ENCODE measurements at regions not wholly inside any gene's neighbourhood (a gene's known extent, or its start where the extent isn't known, plus 50 kb on each side); places are given as distances from the start of the nearest gene placed in this dataset.
"Not testable (repeated sequence)": the region's sequence is repeated elsewhere in the genome, so short reads cannot be mapped to it uniquely, and the experiment has no call there.

DNA sequence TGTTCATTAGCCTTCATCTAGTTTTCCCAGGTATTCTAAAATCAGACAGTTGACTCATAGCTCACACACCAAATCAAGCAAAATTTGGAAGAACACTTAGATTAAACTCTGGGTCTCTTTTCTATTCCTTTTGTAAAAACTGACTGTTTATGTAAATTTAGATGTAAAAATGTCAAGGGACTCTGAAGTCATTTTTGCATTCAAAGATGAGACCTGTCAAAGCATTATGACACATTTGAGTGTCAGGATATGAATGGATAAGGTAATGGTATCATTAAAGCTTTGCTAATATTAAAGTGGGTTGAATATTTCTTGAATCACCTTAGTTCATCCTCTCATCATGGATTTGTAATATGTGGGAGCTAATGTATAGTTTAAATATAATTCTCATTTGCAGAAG lies 348.1 kb upstream of the NRXN1 start:
- DNase-seq = no peak

DNA sequence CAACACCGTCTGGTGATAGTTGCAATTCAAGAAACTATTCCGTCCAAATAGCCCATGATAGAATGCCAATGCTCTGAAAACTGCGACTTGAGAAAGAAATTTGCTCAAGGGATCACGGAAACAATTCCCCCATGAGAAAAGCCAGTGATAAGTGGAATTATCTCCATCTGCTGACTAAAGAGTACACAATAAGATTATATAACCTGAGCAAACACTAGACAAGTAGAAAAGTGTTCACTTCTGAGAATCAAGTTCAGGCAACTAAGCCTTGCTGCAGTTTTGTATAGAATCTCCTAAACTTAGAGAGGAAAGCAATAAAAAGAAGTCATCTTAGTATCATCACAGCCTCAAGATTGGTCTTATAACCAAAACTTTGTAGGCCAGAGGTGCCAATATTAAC lies 336.3 kb upstream of the NRXN1 start:
- DNase-seq = no peak

DNA sequence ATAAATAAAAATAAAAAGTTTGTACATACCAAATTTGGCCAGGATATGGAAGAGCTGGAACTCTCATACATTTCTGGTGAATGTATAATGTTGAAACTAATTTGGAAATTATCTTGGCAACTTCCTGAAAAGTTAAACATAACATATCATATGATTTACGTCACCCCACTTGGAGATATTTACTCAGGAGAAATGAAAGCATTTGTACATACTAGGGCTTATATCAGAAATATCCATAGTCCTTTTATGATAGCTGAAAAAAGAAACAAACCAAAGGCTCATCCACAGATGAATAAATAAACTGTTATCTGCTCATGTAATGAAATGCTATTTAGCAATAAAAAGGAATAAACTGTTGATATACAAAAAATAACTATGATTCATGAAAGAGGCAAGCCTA lies 318.2 kb upstream of the NRXN1 start:
- no peak for DNase-seq

DNA sequence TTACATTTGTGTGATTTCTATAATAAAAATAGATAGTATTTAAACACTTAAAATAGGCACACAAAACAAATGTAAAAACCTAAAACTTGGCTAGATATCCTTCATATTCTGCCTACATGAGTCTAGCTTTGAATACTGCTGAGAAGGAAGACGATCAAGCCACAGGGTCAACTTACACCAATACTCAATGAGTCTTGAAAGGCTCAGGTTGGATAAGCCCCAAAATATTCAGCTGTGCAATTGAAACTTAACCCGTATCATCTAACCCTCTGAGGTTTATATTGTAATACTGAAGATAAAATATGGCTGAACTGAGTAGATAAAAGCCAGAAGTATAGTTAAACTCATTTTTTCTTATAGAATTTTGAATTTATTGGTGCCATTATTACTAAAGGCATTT lies 313.0 kb upstream of the NRXN1 start:
- no peak for DNase-seq

DNA sequence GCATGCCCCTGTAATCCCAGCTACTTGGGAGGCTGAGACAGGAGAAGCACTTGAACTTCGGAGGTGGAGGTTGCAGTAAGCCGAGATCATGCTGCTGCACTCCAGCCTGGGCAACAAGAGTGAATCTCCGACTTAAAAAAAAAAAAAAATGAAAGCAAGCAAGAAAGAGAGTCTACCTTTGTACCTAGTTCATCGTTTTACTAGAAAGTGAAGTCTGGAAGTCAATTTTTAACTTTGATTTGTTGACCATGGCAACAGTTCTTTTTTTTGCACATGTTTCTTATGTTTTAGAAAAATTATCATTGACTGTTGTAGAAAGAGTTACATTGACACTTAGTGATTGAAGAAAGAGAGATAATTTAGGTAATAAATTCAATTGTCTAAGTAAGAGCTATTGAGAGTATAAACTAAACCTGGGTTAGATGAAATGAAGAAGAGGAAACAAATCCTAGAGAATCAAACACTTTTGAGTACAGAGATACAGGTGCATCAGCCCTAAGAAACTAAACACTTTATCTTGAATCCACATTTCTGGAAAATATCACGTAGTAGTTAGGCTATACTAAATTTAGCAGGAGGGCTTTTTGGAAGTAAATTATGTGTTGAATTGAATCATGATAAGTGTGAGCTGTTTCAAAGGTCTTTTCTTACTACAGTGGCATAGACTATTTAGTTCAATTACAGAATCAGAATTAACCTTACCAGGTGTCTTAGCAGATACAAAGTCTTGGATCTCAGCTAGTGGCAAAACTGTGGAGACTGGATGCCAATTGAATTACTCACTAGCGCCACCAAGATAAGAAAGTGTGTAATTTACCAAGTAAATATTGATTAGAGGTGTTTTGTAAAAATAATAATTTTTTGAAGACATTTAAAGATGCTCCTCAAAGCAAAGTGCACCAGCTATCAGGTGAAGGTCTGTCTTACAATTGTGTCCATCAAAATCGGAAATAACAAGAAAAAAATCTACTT lies 303.4 kb upstream of the NRXN1 start:
- DNase-seq = no peak

DNA sequence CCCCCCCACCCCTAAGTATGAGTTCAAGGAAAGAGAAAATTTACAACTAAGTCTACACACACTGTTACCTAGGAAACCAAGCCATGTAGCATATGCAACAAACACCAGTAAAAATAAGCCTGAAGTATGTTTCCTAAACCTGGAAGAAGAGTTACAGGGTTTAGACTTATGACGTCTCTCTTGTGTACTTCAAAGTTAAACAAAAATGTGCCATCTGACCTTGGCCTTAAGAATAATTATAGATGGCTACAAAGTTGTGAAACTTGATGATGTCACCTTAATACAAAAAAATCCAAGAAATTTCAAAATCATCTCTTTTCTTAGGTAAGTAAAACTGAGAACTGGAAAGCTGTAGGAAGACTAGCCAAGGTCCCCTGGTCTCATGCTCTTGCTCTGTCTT lies 297.6 kb upstream of the NRXN1 start:
- DNase-seq = no peak

DNA sequence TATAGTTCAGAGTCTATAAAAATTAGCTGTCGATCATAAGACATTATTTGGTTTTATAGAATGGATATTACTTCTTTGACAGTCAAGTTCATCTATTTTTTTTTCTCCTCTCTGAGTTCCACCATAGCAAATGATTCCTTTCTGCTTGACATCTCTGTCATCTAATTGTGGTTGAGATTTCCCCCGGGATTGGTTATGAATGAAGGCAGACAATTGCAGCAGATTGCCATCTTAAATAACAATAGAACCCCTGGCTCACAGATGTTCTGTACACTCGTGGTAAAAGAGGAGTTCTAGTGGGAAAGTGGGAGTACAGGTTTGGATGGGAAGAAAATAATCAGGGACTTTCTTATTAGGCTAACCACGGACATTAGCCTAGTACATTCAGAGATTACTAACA lies 292.1 kb upstream of the NRXN1 start:
- DNase-seq = no peak

DNA sequence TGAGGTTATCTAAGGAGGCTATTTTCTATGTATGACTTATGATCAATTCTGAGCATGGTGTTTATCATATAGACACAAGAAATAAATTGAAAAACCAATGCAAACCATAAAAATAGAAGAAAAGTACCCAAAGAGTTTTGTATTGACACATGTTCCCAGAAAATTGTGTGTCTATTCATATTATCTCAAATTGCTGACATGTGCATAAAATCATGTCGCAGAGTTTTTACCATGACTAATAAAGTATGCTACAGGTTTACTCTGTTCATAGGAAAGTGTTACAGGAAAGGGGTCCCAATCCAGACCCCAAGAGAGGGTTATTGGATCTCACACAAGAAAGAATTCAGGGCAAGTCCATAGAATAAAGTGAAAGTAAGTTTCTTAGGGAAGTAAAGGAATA lies 290.7 kb upstream of the NRXN1 start:
- no peak for DNase-seq

DNA sequence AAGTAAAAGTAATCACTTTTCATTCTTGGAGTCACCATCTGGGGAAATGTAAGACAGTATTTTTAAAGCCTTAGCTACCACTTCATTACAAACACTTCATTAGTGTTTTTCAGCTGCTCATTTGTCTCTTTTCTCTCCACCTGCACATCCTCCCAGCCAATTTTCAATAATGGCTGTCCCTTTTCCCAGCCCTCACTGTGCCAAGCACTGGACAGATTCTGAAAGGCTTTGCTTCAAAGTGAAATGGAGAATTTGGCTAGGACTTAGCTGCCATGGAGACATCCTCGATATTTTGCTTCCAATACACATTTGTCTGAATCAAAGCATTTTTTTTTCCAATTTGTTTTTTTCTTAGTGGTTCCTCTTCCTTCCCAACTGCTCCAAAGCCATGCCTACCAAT lies 272.4 kb upstream of the NRXN1 start:
- DNase-seq = no peak

DNA sequence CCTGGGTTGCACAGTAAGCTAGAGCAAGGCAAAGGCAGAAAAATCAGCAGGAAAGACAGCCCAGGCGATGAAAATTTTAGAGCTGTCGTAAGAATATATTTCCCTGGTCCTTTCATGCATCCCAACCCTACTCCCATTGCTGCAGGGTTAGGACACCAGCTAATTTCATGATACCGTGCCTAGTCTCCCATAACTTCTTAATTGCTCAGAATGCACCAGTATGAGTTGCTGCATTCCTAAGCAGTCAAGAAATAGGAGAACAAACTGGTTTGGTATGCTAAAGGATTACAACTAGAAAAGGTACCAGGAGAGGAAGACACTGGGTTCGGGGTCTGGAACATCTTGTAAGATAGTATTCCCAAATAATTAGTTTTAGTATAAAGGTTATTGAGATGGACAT lies 269.4 kb upstream of the NRXN1 start:
- no peak for DNase-seq

DNA sequence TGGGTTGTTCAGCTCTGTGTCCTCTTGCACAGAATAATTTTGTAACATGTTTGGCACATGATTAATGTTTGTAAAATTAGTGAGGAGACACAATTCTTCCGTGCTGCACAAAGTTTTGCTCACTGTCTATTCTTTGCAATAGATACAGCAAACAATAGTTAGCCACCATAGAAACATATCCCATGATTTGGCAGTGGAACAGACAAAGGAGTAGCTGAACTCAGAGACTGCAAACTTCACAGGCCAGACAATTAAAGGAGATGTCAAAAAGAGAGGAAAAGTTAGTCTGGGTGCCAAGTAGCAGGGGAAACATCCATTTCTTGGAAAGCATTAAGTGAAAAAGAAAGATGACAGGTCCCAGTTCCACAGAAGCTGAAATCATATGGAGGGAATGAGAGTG lies 267.4 kb upstream of the NRXN1 start:
- no peak for DNase-seq

DNA sequence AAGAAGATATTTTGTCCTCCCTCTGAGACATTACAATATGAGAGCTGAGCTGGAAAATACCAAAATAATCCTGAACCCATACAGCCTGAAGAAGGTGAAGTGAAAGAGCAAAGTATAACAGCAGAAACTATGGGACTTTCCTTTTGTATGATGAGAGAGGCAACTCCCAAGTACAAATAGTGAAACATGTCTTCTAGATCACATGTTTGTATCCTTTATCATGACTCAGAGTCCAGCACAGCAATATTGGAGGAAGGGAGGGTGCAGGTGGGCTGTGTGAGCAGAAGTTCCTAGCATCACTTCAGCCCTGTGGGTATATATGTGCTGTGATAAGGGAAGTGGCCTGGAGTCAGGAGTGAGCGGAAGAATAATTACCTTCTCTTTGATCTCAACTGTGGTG lies 265.6 kb upstream of the NRXN1 start:
- no peak for DNase-seq

DNA sequence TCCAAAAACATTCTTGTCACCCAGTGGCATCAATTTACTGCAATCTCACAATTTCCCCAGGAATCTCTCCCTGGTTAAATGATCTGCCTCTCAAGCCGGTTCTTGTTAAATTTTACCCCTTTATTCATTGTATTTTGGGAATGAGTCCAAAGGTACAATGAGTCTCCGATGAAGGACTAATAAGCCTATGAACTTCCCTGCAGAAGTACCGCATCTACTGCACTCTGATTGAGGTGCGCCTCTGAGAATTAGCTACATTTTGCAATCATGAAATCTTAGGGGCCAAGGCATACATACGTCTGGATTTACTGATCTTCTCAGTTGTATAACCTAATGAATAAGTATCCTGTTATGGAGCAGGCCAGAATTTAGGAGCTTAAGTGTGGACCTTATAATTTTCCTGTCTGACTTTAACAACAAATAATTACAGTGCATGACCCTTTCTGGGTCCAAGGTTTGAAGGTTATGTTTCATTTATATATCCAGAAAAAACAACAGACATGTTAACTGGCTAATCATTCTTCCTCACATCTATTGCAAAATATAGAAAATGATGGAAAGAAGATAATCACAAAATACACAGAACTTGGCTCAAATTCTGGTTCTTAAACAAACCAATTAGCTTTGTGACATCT lies 261.8 kb upstream of the NRXN1 start:
- no peak for DNase-seq

DNA sequence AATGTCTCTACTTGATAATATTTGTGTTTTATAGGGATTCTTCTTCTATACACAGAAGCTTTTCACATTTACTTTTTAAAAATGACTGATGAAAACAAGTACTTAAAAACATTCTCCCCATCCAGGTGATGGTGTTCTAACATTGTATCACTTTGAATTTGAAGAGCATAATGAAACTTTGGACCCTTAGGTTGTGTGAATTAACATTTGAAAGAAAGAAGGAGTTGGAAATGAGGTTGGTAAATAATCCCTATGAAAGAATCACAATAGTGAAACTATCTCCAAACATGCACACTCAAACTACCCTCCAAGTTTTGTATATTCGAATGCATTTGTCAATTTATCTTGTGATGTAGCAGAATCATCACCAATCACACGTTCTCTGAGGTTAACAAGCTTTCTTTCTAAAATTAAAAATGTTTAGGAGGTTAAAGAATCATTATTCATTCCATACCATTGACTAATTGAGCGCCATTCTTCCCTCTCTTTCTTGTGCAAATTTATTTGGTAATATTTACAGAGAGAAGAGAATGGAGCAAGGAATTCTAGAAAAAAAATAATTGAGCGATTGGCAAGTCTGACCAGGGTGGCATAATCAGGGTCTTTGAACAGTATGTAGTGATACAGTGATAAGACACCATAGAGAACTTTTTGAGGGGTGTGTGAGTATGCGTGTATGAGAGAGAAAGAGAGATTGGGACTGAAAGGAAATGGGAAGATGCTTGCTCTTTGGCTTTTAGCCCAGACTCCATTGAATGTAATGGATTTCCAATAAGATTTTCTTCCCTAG lies 260.0 kb upstream of the NRXN1 start:
- no peak for DNase-seq

DNA sequence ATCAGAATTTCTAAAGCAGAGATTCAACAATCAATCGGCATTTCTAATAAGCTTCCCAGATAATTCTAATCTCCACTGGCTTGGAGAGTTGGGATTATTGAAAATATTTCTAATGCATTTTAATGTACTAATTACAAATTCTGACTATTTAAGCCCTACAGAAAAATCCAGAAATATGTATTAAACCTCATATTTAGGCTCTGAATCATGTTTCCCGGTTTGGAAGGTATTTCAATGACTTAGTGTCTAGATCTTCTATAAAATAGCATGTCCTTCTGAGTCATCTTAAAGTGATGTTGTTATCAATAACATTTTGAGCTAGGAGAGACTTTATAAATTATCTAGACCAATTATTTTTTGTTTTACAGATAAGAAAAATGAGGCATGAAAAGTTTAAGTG lies 258.8 kb upstream of the NRXN1 start:
- no peak for DNase-seq

DNA sequence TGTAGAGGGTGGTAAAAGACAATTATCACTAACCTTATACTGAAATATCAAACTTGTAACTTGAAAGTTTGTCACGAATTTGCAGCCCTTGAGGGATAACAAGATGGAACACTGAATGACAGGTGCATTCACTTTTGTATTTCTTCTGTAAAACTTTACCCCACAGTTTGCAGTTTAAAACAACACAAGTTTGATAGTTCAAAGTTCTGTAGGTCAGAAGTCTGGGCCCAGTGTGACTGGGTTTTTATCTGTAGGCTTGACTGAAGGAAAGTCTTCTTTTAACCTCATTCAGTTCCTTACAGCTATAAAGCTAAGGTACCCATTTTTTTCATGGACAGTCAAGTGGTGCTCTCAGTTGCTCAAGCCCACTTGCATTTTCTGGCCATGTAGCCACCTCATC lies 257.1 kb upstream of the NRXN1 start:
- no peak for DNase-seq

DNA sequence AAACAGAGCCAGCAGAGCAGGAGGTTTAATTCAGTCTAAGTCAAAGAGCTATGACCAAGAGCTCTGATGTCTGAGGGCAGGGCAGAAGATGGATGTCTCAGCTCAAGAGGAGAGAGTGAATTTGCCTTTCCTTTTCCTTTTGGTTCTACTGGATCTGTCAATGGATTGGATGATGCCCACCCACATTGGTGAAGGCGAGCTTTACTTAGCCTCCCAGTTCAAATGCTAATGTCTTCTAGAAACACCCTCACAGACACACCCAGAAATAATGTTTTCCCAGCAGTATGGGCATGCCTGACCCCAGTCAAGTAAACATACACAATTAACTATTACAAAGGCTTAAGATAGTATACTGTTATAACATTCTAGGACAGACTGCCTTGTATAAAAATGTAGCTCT lies 236.3 kb upstream of the NRXN1 start:
- DNase-seq = no peak

DNA sequence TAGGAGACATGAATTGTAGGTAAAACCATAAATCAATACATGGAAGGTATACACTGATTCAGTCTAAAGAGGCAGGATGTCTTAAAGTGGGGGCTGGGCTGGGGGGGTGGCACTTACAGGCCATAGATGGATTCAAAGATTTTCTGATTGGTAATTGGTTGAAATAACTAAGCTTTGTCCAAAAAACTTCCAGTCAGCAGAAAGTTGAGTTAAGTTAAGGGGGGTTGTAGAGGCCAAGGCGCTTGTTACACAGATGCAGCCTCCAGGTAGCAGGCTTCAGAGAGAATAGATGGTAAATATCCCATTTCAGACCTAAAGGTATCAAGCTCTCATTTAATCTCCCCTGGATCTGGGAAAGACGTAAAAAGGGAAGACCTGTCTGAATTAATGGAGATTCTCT lies 233.6 kb upstream of the NRXN1 start:
- DNase-seq = no peak

DNA sequence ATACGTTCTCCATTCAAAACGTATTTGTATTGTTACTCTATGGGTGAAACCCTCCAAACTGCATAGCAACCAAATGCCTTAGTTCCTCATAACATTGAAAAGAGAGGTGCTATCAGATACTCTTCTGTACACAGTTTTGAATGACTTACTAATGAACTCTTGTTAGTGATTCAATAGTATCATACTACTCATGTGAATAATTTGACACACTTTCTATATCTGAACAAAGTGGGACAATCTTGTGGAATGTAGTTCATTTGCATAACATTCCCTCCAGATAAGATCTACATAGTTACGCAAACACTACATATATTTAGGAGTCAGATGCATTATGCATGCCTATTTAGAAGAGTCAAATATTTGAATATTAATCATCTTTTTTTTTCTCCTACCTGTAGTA lies 232.0 kb upstream of the NRXN1 start:
- DNase-seq = no peak

DNA sequence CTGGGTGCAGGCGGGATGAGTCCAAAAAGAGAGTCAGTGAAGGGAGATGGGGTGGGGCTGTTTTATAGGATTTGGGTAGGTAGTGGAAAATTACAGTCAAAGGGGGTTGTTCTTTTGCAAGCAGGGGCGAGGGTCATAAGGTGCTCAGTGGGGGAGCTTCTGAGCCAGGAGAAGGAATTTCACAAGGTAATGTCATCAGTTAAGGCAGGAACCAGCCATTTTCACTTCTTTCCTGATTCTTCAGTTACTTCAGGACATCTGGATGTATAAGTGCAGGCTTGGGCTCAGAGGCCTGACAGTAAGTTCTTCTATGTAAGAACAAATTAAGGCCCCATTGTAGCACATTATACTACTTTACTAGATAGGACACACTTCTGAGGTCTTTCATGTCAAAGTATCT lies 231.2 kb upstream of the NRXN1 start:
- DNase-seq = not testable (repeated sequence)

DNA sequence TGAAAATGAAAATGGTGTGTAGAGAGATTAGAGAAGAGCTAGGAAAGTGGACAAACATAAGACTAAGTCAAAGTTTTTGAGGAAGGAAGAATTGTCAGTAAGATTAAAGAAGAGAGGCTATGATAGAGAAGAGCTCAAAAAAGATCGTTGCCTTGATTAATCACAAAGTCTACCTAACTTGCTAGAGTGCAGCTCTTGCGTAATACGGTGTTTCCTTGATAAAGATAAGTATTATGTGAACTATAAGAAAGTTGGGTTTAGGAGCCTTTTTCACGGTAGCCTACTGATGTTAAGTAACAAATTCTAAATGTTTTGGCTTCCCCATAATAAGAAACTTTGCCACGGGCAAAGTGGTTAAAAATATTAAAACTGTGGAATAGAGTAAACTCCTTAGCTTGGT lies 226.4 kb upstream of the NRXN1 start:
- DNase-seq = no peak

DNA sequence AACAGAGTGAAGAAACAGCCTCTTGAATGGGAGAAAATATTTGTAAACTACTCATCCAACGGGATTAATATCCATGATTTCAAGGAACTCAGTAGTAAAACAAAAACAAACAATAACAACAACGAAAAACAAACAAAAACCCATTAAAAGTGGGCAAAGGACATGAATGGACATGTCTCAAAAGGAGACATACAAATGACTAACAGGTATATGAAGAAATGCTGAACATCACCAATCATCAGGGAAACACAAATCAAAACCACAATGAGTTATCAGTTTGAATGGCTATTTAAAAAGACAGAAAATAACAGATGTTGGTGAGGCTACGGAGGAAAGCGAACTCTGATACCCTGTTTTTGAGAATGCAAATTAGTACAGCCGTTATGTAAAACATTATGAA lies 224.8 kb upstream of the NRXN1 start:
- DNase-seq = no peak

DNA sequence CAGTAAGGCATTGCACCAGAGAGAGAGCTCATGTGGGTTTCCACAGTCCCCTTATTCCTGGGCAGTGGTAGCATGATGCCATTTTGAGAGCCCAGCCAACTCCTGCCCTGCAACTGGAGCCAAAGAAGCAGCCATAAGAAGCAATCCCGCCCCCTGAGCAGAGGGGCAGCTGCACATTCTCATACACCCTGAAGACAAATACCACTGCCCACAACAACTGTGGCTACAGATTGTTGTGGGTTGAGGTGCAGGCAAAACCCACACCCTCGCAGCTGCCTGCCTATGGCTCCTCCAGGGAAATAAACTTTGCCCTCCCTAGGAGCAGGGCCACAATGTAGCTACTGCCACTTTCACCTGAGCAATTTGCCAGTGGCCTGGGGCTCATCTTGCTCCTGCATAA lies 219.4 kb upstream of the NRXN1 start:
- no peak for DNase-seq
